Vagina (tissue), 2 donors: ENCODE measurements at regions not wholly inside any gene's neighbourhood (a gene's known extent, or its start where the extent isn't known, plus 50 kb on each side); places are given as distances from the start of the nearest gene placed in this dataset.

Source experiments
- DNase-seq, 2 donors: peaks; one replicate each; pipeline ENCODE4 v3.0.0-alpha.2; 2017; ENCODE audit errors: extremely low spot score in 2 of 2
- H3K27ac ChIP-seq: fragments of 200-600 bp; sonication (generic); one replicate; pipeline ENCODE4 v1.5.1; 2019
- H3K27me3 ChIP-seq: fragments of 200-600 bp; sonication (generic); one replicate; pipeline ENCODE4 v1.5.1; 2019
- H3K36me3 ChIP-seq, 2 donors: fragments of 200-600 bp; sonication (generic); one replicate each; pipeline ENCODE4 v1.5.1; 2017 to 2019
- H3K4me1 ChIP-seq: fragments of 200-600 bp; sonication (generic); one replicate; pipeline ENCODE4 v1.5.1; 2019
- H3K4me3 ChIP-seq, 2 donors: fragments of 200-600 bp; sonication (generic); 1 replicate in 1 of 2; 2 replicates in 1 of 2; pipeline ENCODE4 v1.5.1; 2016 to 2019
- H3K9me3 ChIP-seq: fragments of 200-600 bp; sonication (generic); one replicate; pipeline ENCODE4 v1.5.1; 2019
- POLR2A ChIP-seq, 2 donors: fragments of 450-650 bp; IDR thresholded peaks; one replicate each; pipeline ENCODE4 v1.6.1; 2017; ENCODE audit warnings: antibody characterized with exemption in 2 of 2, mild to moderate bottlenecking in 2 of 2, moderate library complexity in 2 of 2
- POLR2AphosphoS5 ChIP-seq, 2 donors: sonication (generic); formaldehyde crosslinking; IDR thresholded peaks; one replicate each; pipeline ENCODE4 v1.9.0; 2017; ENCODE audit warnings: antibody characterized with exemption in 2 of 2, mild to moderate bottlenecking in 2 of 2, low read depth in 1 of 2; ENCODE audit not compliant: insufficient read depth in 1 of 2
- intact Hi-C: fragments of 100-400 bp; cut with DNase I; formaldehyde crosslinking; loops from one replicate; pipeline ENCODE4 v1.15.1; 2023
- TF ChIP-seq, protein P1 (sequence below), 3 experiments: fragments of 450-650 bp in 2 of 3; fragments of 200-600 bp in 1 of 3; sonication (generic) in 1 of 3; IDR thresholded peaks; one replicate each; pipeline ENCODE4 v1.5.1; 2017 to 2019; ENCODE audit warnings: antibody characterized with exemption in 3 of 3, mild to moderate bottlenecking in 2 of 3, moderate library complexity in 2 of 3

DNA sequence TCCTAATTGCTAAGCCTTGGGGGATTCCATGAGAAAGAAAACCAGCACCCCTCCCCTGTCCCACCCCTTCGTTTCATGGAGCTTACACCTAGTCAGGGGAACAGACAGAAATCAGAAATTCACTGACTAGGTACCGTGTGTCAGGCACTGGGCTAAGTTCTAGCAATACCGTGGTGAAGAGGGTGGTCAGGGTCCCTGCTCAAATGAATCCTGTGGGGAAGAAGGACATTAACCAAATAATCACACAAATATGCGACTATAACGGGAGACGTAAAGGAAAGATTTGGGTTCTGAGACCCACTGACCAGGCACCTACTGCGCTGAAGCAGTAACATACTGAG, 65.1 kb upstream of the TOP1 start:
- Histone ChIP-seq H3K9me3 (no peaks in the 10 kb centered on the region), H3K36me3 (no peaks in the 10 kb centered on the region), H3K27me3 (no peaks in the 10 kb centered on the region), H3K4me1 (peaks cover 7% of the 10 kb centered on the region), H3K27ac (no peak overlapping the region), H3K4me3 (no peak overlapping the region)
- peak in 1 of 2 donors; percentile 52 for DNase-seq
- TF ChIP-seq, protein P1, sequence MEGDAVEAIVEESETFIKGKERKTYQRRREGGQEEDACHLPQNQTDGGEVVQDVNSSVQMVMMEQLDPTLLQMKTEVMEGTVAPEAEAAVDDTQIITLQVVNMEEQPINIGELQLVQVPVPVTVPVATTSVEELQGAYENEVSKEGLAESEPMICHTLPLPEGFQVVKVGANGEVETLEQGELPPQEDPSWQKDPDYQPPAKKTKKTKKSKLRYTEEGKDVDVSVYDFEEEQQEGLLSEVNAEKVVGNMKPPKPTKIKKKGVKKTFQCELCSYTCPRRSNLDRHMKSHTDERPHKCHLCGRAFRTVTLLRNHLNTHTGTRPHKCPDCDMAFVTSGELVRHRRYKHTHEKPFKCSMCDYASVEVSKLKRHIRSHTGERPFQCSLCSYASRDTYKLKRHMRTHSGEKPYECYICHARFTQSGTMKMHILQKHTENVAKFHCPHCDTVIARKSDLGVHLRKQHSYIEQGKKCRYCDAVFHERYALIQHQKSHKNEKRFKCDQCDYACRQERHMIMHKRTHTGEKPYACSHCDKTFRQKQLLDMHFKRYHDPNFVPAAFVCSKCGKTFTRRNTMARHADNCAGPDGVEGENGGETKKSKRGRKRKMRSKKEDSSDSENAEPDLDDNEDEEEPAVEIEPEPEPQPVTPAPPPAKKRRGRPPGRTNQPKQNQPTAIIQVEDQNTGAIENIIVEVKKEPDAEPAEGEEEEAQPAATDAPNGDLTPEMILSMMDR (IDR thresholded peaks at IDR 0.05) = no peak
- no peak for TF ChIP-seq POLR2A (IDR thresholded peaks at IDR 0.05)
- no peak for TF ChIP-seq POLR2AphosphoS5 (IDR thresholded peaks at IDR 0.05; ENCODE audit: insufficient read depth in 1 of 2, low read depth in 1 of 2)
- intact Hi-C loops = loop anchor here (5.0 kb wide), 1 partner anchor 1866 kb away; no protein-coding TSS in a partner anchor

- Histone ChIP-seq H3K27ac (no peak overlapping the region), H3K27me3 (no peaks in the 10 kb centered on the region), H3K9me3 (no peaks in the 10 kb centered on the region), H3K4me1 (peaks cover 17% of the 10 kb centered on the region), H3K4me3 (no peak overlapping the region), H3K36me3 (no peaks in the 10 kb centered on the region)
- TF ChIP-seq POLR2A (IDR thresholded peaks at IDR 0.05) (no peak), POLR2AphosphoS5 (IDR thresholded peaks at IDR 0.05; ENCODE audit: insufficient read depth in 1 of 2, low read depth in 1 of 2) (no peak)
- TF ChIP-seq, protein P1 (IDR thresholded peaks at IDR 0.05) = no peak
- DNase-seq = peak; percentile 43 to 71
- intact Hi-C loops = no loop called here
These were observed 63.0 kb upstream of the TOP1 start for GRCh38 chr20:40965671-40966070.

- no peak for TF ChIP-seq POLR2AphosphoS5 (IDR thresholded peaks at IDR 0.05; ENCODE audit: insufficient read depth in 1 of 2, low read depth in 1 of 2)
- TF ChIP-seq, protein P1 (IDR thresholded peaks at IDR 0.05) = no peak
- TF ChIP-seq POLR2A (IDR thresholded peaks at IDR 0.05) = no peak
- Histone ChIP-seq H3K36me3 (no peaks in the 10 kb centered on the region), H3K9me3 (no peaks in the 10 kb centered on the region), H3K27me3 (no peaks in the 10 kb centered on the region), H3K27ac (no peak overlapping the region), H3K4me3 (no peak overlapping the region), H3K4me1 (peaks cover 17% of the 10 kb centered on the region)
- intact Hi-C loops = no loop called here
- DNase-seq = peak in 1 of 2 donors; percentile 67
These were observed 62.5 kb upstream of the TOP1 start for GRCh38 chr20:40966103-40966502.

DNA sequence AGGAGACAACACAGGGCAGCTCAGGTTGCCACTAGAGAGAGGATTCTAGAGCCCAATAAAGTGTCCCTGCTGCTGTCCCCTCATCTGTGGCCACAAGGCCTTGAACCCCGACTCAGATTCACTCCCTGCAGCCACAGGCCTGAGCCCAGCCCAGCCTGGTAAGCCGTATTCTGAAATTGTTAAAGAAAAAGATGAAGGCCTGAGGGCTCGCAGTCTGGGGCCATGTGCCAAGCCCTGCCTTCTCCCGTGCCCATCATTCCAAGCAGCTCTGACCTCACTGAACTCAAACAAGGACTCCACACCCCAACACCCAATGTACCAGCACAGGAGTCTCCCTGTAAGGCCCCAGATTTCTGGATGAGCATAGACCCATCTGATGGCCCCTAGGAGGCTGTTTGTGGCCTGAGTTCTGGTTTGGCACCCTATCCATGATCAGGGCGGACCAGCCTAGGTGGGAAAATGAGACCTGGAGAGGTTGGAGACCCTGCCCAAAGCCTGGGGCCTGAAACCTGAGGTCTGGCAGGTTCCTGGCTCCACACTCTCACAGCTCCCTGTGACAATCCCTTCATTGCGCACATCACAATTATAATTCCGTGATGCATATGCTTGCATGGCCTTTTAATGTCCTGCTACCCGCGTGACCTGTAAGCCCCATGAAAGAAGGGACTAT, 62.0 kb upstream of the TOP1 start:
- H3K27ac ChIP-seq = no peak overlapping the region
- DNase-seq = peak in 1 of 2 donors; percentile 84
- no peaks in the 10 kb centered on the region for H3K36me3 ChIP-seq
- no peaks in the 10 kb centered on the region for H3K27me3 ChIP-seq
- intact Hi-C loops = no loop called here
- no peaks in the 10 kb centered on the region for H3K9me3 ChIP-seq
- H3K4me1 ChIP-seq = peaks cover 17% of the 10 kb centered on the region
- TF ChIP-seq POLR2AphosphoS5 (IDR thresholded peaks at IDR 0.05; ENCODE audit: insufficient read depth in 1 of 2, low read depth in 1 of 2) (no peak), POLR2A (IDR thresholded peaks at IDR 0.05) (no peak)
- TF ChIP-seq, protein P1 (IDR thresholded peaks at IDR 0.05) = no peak
- H3K4me3 ChIP-seq = no peak overlapping the region

- Histone ChIP-seq H3K36me3 (no peaks in the 10 kb centered on the region), H3K9me3 (no peaks in the 10 kb centered on the region), H3K27me3 (no peaks in the 10 kb centered on the region), H3K4me1 (peaks cover 13% of the 10 kb centered on the region), H3K27ac (no peak overlapping the region), H3K4me3 (no peak overlapping the region)
- TF ChIP-seq, protein P1 (IDR thresholded peaks at IDR 0.05) = no peak
- TF ChIP-seq POLR2AphosphoS5 (IDR thresholded peaks at IDR 0.05; ENCODE audit: insufficient read depth in 1 of 2, low read depth in 1 of 2) (no peak), POLR2A (IDR thresholded peaks at IDR 0.05) (no peak)
- DNase-seq = peak; percentile 5 to 19
- intact Hi-C loops = no loop called here
These were observed 60.9 kb upstream of the TOP1 start for GRCh38 chr20:40967700-40968099.
